Fibroblast of peridontal ligament (primary cell): ENCODE measurements at regions not wholly inside any gene's neighbourhood (a gene's known extent, or its start where the extent isn't known, plus 50 kb on each side); places are given as distances from the start of the nearest gene placed in this dataset.

Experiments used
- DNase-seq: peaks from one replicate; pipeline ENCODE4 v3.0.0-alpha.2; 2010; ENCODE audit errors: extremely low read depth

- DNase-seq, result no peak
These were observed 596.0 kb upstream of the MGMT start for GRCh38 chr10:128870830-128871597.

GRCh38 chr10:128871671-128872231 lies 595.3 kb upstream of the MGMT start:
- DNase-seq, result no peak

- DNase-seq, result no peak
These were observed 593.5 kb upstream of the MGMT start for GRCh38 chr10:128873411-128874054.

- no peak for DNase-seq
These were observed 592.7 kb upstream of the MGMT start for GRCh38 chr10:128874331-128874730.

GRCh38 chr10:128875030-128875744 lies 591.9 kb upstream of the MGMT start:
- DNase-seq, result no peak

- no peak for DNase-seq
These were observed 590.9 kb upstream of the MGMT start for GRCh38 chr10:128875956-128876736.

- no peak for DNase-seq
These were observed 589.9 kb upstream of the MGMT start for GRCh38 chr10:128877141-128877540.

- no peak for DNase-seq
These were observed 589.1 kb upstream of the MGMT start for GRCh38 chr10:128877936-128878335.

GRCh38 chr10:128879030-128879429 lies 588.0 kb upstream of the MGMT start:
- DNase-seq, result no peak

GRCh38 chr10:128879441-128880140 lies 587.5 kb upstream of the MGMT start:
- DNase-seq, result no peak

- no peak for DNase-seq
These were observed 586.8 kb upstream of the MGMT start for GRCh38 chr10:128880159-128880725.

GRCh38 chr10:128881086-128881485 lies 586.0 kb upstream of the MGMT start:
- DNase-seq, result no peak

GRCh38 chr10:128883231-128884032 lies 583.6 kb upstream of the MGMT start:
- DNase-seq, result no peak

GRCh38 chr10:128884033-128884425 lies 583.0 kb upstream of the MGMT start:
- no peak for DNase-seq

- no peak for DNase-seq
These were observed 582.5 kb upstream of the MGMT start for GRCh38 chr10:128884496-128885072.

- no peak for DNase-seq
These were observed 581.2 kb upstream of the MGMT start for GRCh38 chr10:128885573-128886555.

- no peak for DNase-seq
These were observed 579.2 kb upstream of the MGMT start for GRCh38 chr10:128887856-128888255.

- DNase-seq, result no peak
These were observed 575.0 kb upstream of the MGMT start for GRCh38 chr10:128892005-128892404.
